ENCODE measurements at regions not wholly inside any gene's neighbourhood (a gene's known extent, or its start where the extent isn't known, plus 50 kb on each side); places are given as distances from the start of the nearest gene placed in this dataset.

DNA sequence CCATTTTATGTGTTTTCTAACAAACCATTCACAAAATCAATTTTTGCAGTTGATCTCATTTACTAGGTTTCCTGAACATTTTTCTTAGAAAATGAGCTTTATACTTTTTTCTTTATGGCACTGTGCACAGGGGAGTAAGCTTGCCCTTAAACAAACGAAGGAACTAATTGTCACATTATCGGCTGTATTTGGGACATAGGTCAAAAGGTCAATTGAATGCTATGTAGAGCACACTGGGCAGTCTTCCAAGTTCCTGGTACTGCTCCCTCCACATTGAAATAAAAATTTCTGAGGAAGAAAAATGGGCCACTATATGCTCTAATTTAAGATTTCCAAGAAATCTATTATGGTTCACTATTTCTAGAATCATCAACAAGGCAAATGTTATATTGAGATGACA is 93.6 kb upstream of the TMEFF2 start:
- Histone ChIP-seq H3K27me3 (no peaks in the 10 kb centered on the region), H3K9me3 (no peaks in the 10 kb centered on the region), H3K4me1 (no peaks in the 10 kb centered on the region), H3K4me3 (no peak overlapping the region), H3K27ac (no peak overlapping the region), H3K36me3 (no peaks in the 10 kb centered on the region)
- no peak for DNase-seq (ENCODE audit: low spot score in 2 of 2)
- intact Hi-C loops (cut with DNase I; ENCODE audit: low total_unique reads), result no loop called here
- TF ChIP-seq POLR2AphosphoS5 (IDR thresholded peaks at IDR 0.05) (no peak), CTCF (IDR thresholded peaks at IDR 0.05) (no peak), POLR2A (IDR thresholded peaks at IDR 0.05) (no peak)

GRCh38 chr2:192286093-192286701 is 91.5 kb upstream of the TMEFF2 start:
- TF ChIP-seq CTCF (IDR thresholded peaks at IDR 0.05) (no peak), POLR2AphosphoS5 (IDR thresholded peaks at IDR 0.05) (no peak), POLR2A (IDR thresholded peaks at IDR 0.05) (no peak)
- DNase-seq (ENCODE audit: low spot score in 2 of 2), result no peak
- Histone ChIP-seq H3K36me3 (no peaks in the 10 kb centered on the region), H3K27ac (no peak overlapping the region), H3K4me1 (no peaks in the 10 kb centered on the region), H3K9me3 (no peaks in the 10 kb centered on the region), H3K27me3 (no peaks in the 10 kb centered on the region), H3K4me3 (no peak overlapping the region)
- intact Hi-C loops (cut with DNase I; ENCODE audit: low total_unique reads), result no loop called here

GRCh38 chr2:192283450-192283849 is 88.7 kb upstream of the TMEFF2 start:
- no peak for DNase-seq (ENCODE audit: low spot score in 2 of 2)
- no peaks in the 10 kb centered on the region for H3K36me3 ChIP-seq
- H3K27me3 ChIP-seq, result no peaks in the 10 kb centered on the region
- H3K4me1 ChIP-seq, result no peaks in the 10 kb centered on the region
- intact Hi-C loops (cut with DNase I; ENCODE audit: low total_unique reads), result no loop called here
- no peak overlapping the region for H3K4me3 ChIP-seq
- TF ChIP-seq POLR2A (IDR thresholded peaks at IDR 0.05), result no peak
- no peak for TF ChIP-seq POLR2AphosphoS5 (IDR thresholded peaks at IDR 0.05)
- H3K27ac ChIP-seq, result no peak overlapping the region
- no peaks in the 10 kb centered on the region for H3K9me3 ChIP-seq

- no peak for DNase-seq (ENCODE audit: low spot score in 2 of 2)
- Histone ChIP-seq H3K4me1 (no peaks in the 10 kb centered on the region), H3K27ac (no peak overlapping the region), H3K36me3 (no peaks in the 10 kb centered on the region), H3K27me3 (no peaks in the 10 kb centered on the region), H3K9me3 (no peaks in the 10 kb centered on the region), H3K4me3 (no peak overlapping the region)
- intact Hi-C loops (cut with DNase I; ENCODE audit: low total_unique reads), result no loop called here
- no peak for TF ChIP-seq POLR2A (IDR thresholded peaks at IDR 0.05)
- no peak for TF ChIP-seq CTCF (IDR thresholded peaks at IDR 0.05)
- no peak for TF ChIP-seq POLR2AphosphoS5 (IDR thresholded peaks at IDR 0.05)
Observed at GRCh38 chr2:192278701-192279100, 84.0 kb upstream of the TMEFF2 start.

GRCh38 chr2:192277494-192278109 is 82.9 kb upstream of the TMEFF2 start:
- no peaks in the 10 kb centered on the region for H3K4me1 ChIP-seq
- no peaks in the 10 kb centered on the region for H3K9me3 ChIP-seq
- H3K36me3 ChIP-seq, result no peaks in the 10 kb centered on the region
- H3K27me3 ChIP-seq, result no peaks in the 10 kb centered on the region
- DNase-seq (ENCODE audit: low spot score in 2 of 2), result no peak
- intact Hi-C loops (cut with DNase I; ENCODE audit: low total_unique reads), result no loop called here
- no peak overlapping the region for H3K4me3 ChIP-seq
- TF ChIP-seq CTCF (IDR thresholded peaks at IDR 0.05) (no peak), POLR2A (IDR thresholded peaks at IDR 0.05) (no peak)
- no peak overlapping the region for H3K27ac ChIP-seq

All from breast epithelium (tissue), 4 donors.